ENCODE measurements at regions not wholly inside any gene's neighbourhood (a gene's known extent, or its start where the extent isn't known, plus 50 kb on each side); places are given as distances from the start of the nearest gene placed in this dataset.

- TF ChIP-seq, protein P1, sequence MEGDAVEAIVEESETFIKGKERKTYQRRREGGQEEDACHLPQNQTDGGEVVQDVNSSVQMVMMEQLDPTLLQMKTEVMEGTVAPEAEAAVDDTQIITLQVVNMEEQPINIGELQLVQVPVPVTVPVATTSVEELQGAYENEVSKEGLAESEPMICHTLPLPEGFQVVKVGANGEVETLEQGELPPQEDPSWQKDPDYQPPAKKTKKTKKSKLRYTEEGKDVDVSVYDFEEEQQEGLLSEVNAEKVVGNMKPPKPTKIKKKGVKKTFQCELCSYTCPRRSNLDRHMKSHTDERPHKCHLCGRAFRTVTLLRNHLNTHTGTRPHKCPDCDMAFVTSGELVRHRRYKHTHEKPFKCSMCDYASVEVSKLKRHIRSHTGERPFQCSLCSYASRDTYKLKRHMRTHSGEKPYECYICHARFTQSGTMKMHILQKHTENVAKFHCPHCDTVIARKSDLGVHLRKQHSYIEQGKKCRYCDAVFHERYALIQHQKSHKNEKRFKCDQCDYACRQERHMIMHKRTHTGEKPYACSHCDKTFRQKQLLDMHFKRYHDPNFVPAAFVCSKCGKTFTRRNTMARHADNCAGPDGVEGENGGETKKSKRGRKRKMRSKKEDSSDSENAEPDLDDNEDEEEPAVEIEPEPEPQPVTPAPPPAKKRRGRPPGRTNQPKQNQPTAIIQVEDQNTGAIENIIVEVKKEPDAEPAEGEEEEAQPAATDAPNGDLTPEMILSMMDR (IDR thresholded peaks at IDR 0.05; ENCODE audit: low read length), result no peak
- no peak for TF ChIP-seq EZH2 (optimal IDR thresholded peaks at IDR 0.05; ENCODE audit: low read depth, low read length)
- TF ChIP-seq EZH2phosphoT487 (IDR thresholded peaks at IDR 0.05; ENCODE audit: low read length), result no peak
Measured at GRCh38 chr4:176601124-176601523, 191.6 kb downstream of the VEGFC start.
